ENCODE measurements at regions not wholly inside any gene's neighbourhood (a gene's known extent, or its start where the extent isn't known, plus 50 kb on each side); places are given as distances from the start of the nearest gene placed in this dataset.
"Not testable (repeated sequence)": the region's sequence is repeated elsewhere in the genome, so short reads cannot be mapped to it uniquely, and the experiment has no call there.

GRCh38 chr10:107561136-107561650 is 396.7 kb upstream of the SORCS1 start:
- DNase-seq (ENCODE audit: low spot score): no peak

- DNase-seq (ENCODE audit: low spot score): no peak
These were observed 393.4 kb upstream of the SORCS1 start for GRCh38 chr10:107557916-107558315.

- no peak for DNase-seq (ENCODE audit: low spot score)
These were observed 389.8 kb upstream of the SORCS1 start for GRCh38 chr10:107554333-107554732.

- DNase-seq (ENCODE audit: low spot score): no peak
These were observed 389.0 kb upstream of the SORCS1 start for GRCh38 chr10:107553470-107553869.

- no peak for DNase-seq (ENCODE audit: low spot score)
These were observed 388.5 kb upstream of the SORCS1 start for GRCh38 chr10:107552963-107553362.

- DNase-seq (ENCODE audit: low spot score): no peak
These were observed 383.8 kb upstream of the SORCS1 start for GRCh38 chr10:107548301-107548700.

- DNase-seq (ENCODE audit: low spot score): no peak
These were observed 382.5 kb upstream of the SORCS1 start for GRCh38 chr10:107546986-107547385.

GRCh38 chr10:107546284-107546683 is 381.8 kb upstream of the SORCS1 start:
- no peak for DNase-seq (ENCODE audit: low spot score)

- no peak for DNase-seq (ENCODE audit: low spot score)
These were observed 381.2 kb upstream of the SORCS1 start for GRCh38 chr10:107545717-107546116.

GRCh38 chr10:107544706-107545520 is 380.4 kb upstream of the SORCS1 start:
- DNase-seq (ENCODE audit: low spot score): no peak

- no peak for DNase-seq (ENCODE audit: low spot score)
These were observed 378.1 kb upstream of the SORCS1 start for GRCh38 chr10:107542607-107543006.

- DNase-seq (ENCODE audit: low spot score): no peak
These were observed 377.5 kb upstream of the SORCS1 start for GRCh38 chr10:107542016-107542415.

GRCh38 chr10:107540981-107541380 is 376.5 kb upstream of the SORCS1 start:
- DNase-seq (ENCODE audit: low spot score): no peak

- DNase-seq (ENCODE audit: low spot score): no peak
These were observed 364.8 kb upstream of the SORCS1 start for GRCh38 chr10:107529350-107529749.

- DNase-seq (ENCODE audit: low spot score): no peak
These were observed 355.8 kb upstream of the SORCS1 start for GRCh38 chr10:107520348-107520747.

GRCh38 chr10:107517811-107518210 is 353.3 kb upstream of the SORCS1 start:
- DNase-seq (ENCODE audit: low spot score): no peak

GRCh38 chr10:107516349-107516748 is 351.8 kb upstream of the SORCS1 start:
- no peak for DNase-seq (ENCODE audit: low spot score)

GRCh38 chr10:107504011-107504410 is 339.5 kb upstream of the SORCS1 start:
- DNase-seq (ENCODE audit: low spot score): not testable (repeated sequence)

- no peak for DNase-seq (ENCODE audit: low spot score)
These were observed 337.9 kb upstream of the SORCS1 start for GRCh38 chr10:107502229-107502985.

GRCh38 chr10:107498983-107499382 is 334.5 kb upstream of the SORCS1 start:
- no peak for DNase-seq (ENCODE audit: low spot score)

- no peak for DNase-seq (ENCODE audit: low spot score)
These were observed 332.5 kb upstream of the SORCS1 start for GRCh38 chr10:107497024-107497423.

- no peak for DNase-seq (ENCODE audit: low spot score)
These were observed 332.1 kb upstream of the SORCS1 start for GRCh38 chr10:107496594-107496993.

All from mesenteric fat pad (tissue), 1 donor.